Neural progenitor cell (in vitro differentiated cells): ENCODE measurements at regions not wholly inside any gene's neighbourhood (a gene's known extent, or its start where the extent isn't known, plus 50 kb on each side); places are given as distances from the start of the nearest gene placed in this dataset.

ENCODE experiments used
- DNase-seq: peaks from one replicate; pipeline ENCODE4 v3.0.0-alpha.2; 2016; ENCODE audit warnings: low spot score
- H2AFZ ChIP-seq: fragments of 200-600 bp; sonication (generic); replicated peaks from 2 replicates; pipeline ENCODE4 v1.6.1; 2016; ENCODE audit warnings: antibody characterized with exemption
- H3F3A ChIP-seq: fragments of 200-600 bp; sonication (generic); 2 replicates; pipeline ENCODE4 v1.6.1; 2016; ENCODE audit warnings: antibody characterized with exemption, low read depth
- H3K27ac ChIP-seq: fragments of 200-600 bp; sonication (generic); 2 replicates; pipeline ENCODE4 v1.5.1; 2016; ENCODE audit warnings: mild to moderate bottlenecking
- H3K27me3 ChIP-seq: fragments of 200-600 bp; sonication (generic); 2 replicates; pipeline ENCODE4 v1.6.1; 2016; ENCODE audit warnings: mild to moderate bottlenecking, moderate library complexity
- H3K36me3 ChIP-seq: fragments of 200-600 bp; sonication (generic); 2 replicates; pipeline ENCODE4 v1.5.1; 2016
- H3K4me1 ChIP-seq: fragments of 200-600 bp; sonication (generic); 2 replicates; pipeline ENCODE4 v1.6.1; 2016; ENCODE audit warnings: mixed run types
- H3K4me2 ChIP-seq: fragments of 200-600 bp; sonication (generic); 2 replicates; pipeline ENCODE4 v1.6.1; 2016
- H3K4me3 ChIP-seq: fragments of 200-600 bp; sonication (generic); 2 replicates; pipeline ENCODE4 v1.5.1; 2016
- H3K79me2 ChIP-seq: fragments of 200-600 bp; sonication (generic); 2 replicates; pipeline ENCODE4 v1.6.1; 2016; ENCODE audit warnings: low read depth
- H3K9ac ChIP-seq: fragments of 200-600 bp; sonication (generic); 2 replicates; pipeline ENCODE4 v1.6.1; 2016
- H3K9me3 ChIP-seq: fragments of 200-600 bp; sonication (generic); 2 replicates; pipeline ENCODE4 v1.5.1; 2016; ENCODE audit warnings: low read depth
- H4K20me1 ChIP-seq: fragments of 200-600 bp; sonication (generic); 2 replicates; pipeline ENCODE4 v1.6.1; 2016; ENCODE audit warnings: low read depth
- H3K27ac Mint-ChIP-seq: 3 replicates; pipeline ENCODE4 v1.8.0; 2021; ENCODE audit warnings: mixed read lengths
- H3K27me3 Mint-ChIP-seq: 2 replicates; pipeline ENCODE4 v1.8.0; 2022; ENCODE audit warnings: low read depth, mild to moderate bottlenecking, inconsistent platforms, moderate library complexity, mixed read lengths; ENCODE audit not compliant: insufficient read depth
- H3K36me3 Mint-ChIP-seq: 3 replicates; pipeline ENCODE4 v1.8.0; 2021; ENCODE audit warnings: mixed read lengths
- H3K4me1 Mint-ChIP-seq: 3 replicates; pipeline ENCODE4 v1.8.0; 2021; ENCODE audit warnings: mixed read lengths
- H3K4me3 Mint-ChIP-seq: 3 replicates; pipeline ENCODE4 v1.8.0; 2021; ENCODE audit warnings: mild to moderate bottlenecking, moderate library complexity, mixed read lengths
- H3K9me3 Mint-ChIP-seq: 3 replicates; pipeline ENCODE4 v1.8.0; 2020; ENCODE audit warnings: mixed read lengths
- CTCF ChIP-seq: fragments of 200-600 bp; sonication (generic); IDR thresholded peaks from 2 replicates; pipeline ENCODE4 v1.5.1; 2017; ENCODE audit warnings: antibody characterized with exemption, mild to moderate bottlenecking
- EZH2 ChIP-seq: fragments of 200-600 bp; sonication (generic); IDR thresholded peaks from 2 replicates; pipeline ENCODE4 v1.6.1; 2017; ENCODE audit warnings: antibody characterized with exemption, mild to moderate bottlenecking, moderate library complexity
- EZH2phosphoT487 ChIP-seq: fragments of 200-600 bp; sonication (generic); IDR thresholded peaks from 2 replicates; pipeline ENCODE4 v1.6.1; 2017; ENCODE audit warnings: antibody characterized with exemption

- no peaks in the 10 kb centered on the region for H3K9me3 Mint-ChIP-seq
- Histone ChIP-seq H3K4me3 (no peak overlapping the region), H3F3A (no peaks in the 10 kb centered on the region), H3K36me3 (no peaks in the 10 kb centered on the region), H3K4me2 (no peak overlapping the region), H3K9ac (no peak overlapping the region), H4K20me1 (no peaks in the 10 kb centered on the region), H3K4me1 (no peaks in the 10 kb centered on the region), H3K27me3 (no peaks in the 10 kb centered on the region), H3K79me2 (no peaks in the 10 kb centered on the region), H3K9me3 (no peaks in the 10 kb centered on the region), H3K27ac (no peak overlapping the region), H2AFZ (no peak overlapping the region)
- no peaks in the 10 kb centered on the region for H3K27me3 Mint-ChIP-seq
- TF ChIP-seq EZH2: no peak
- no peak for TF ChIP-seq CTCF
- no peak for TF ChIP-seq EZH2phosphoT487
- no peak overlapping the region for H3K27ac Mint-ChIP-seq
- no peak overlapping the region for H3K4me3 Mint-ChIP-seq
- no peak for DNase-seq
- H3K4me1 Mint-ChIP-seq: no peaks in the 10 kb centered on the region
- no peaks in the 10 kb centered on the region for H3K36me3 Mint-ChIP-seq
Measured at GRCh38 chr1:166328956-166329355, 162.2 kb upstream of the FAM78B start.

- Mint-ChIP-seq H3K27me3 (no peaks in the 10 kb centered on the region), H3K36me3 (no peaks in the 10 kb centered on the region), H3K9me3 (no peaks in the 10 kb centered on the region), H3K4me3 (no peak overlapping the region), H3K27ac (no peak overlapping the region), H3K4me1 (no peaks in the 10 kb centered on the region)
- Histone ChIP-seq H3K4me1 (no peaks in the 10 kb centered on the region), H3K9me3 (no peaks in the 10 kb centered on the region), H3K9ac (no peak overlapping the region), H2AFZ (no peak overlapping the region), H3K36me3 (no peaks in the 10 kb centered on the region), H3K27me3 (no peaks in the 10 kb centered on the region), H3K4me2 (no peak overlapping the region), H3K27ac (no peak overlapping the region), H4K20me1 (no peaks in the 10 kb centered on the region), H3K4me3 (no peak overlapping the region), H3K79me2 (no peaks in the 10 kb centered on the region), H3F3A (no peaks in the 10 kb centered on the region)
- TF ChIP-seq EZH2phosphoT487 (no peak), CTCF (no peak), EZH2 (no peak)
- DNase-seq: peak; percentile 9
Measured at GRCh38 chr1:166330096-166330495, 163.3 kb upstream of the FAM78B start.

- no peak overlapping the region for H3K27ac Mint-ChIP-seq
- no peak for DNase-seq
- Histone ChIP-seq H3K27ac (no peak overlapping the region), H3K9ac (no peak overlapping the region), H3K27me3 (no peaks in the 10 kb centered on the region), H3K4me3 (no peak overlapping the region), H3K79me2 (no peaks in the 10 kb centered on the region), H3K4me2 (no peak overlapping the region), H3F3A (no peaks in the 10 kb centered on the region), H4K20me1 (no peaks in the 10 kb centered on the region), H3K9me3 (no peaks in the 10 kb centered on the region), H3K4me1 (no peaks in the 10 kb centered on the region), H2AFZ (no peak overlapping the region), H3K36me3 (no peaks in the 10 kb centered on the region)
- no peak overlapping the region for H3K4me3 Mint-ChIP-seq
- TF ChIP-seq EZH2 (no peak), CTCF (no peak), EZH2phosphoT487 (no peak)
- H3K9me3 Mint-ChIP-seq: no peaks in the 10 kb centered on the region
- peaks cover 2% of the 10 kb centered on the region for H3K27me3 Mint-ChIP-seq
- H3K4me1 Mint-ChIP-seq: no peaks in the 10 kb centered on the region
- H3K36me3 Mint-ChIP-seq: no peaks in the 10 kb centered on the region
Measured at GRCh38 chr1:166338105-166338504, 171.3 kb upstream of the FAM78B start.

- Histone ChIP-seq H3F3A (no peaks in the 10 kb centered on the region), H4K20me1 (no peaks in the 10 kb centered on the region), H3K27ac (no peak overlapping the region), H3K79me2 (no peaks in the 10 kb centered on the region), H3K4me2 (no peak overlapping the region), H3K36me3 (no peaks in the 10 kb centered on the region), H3K4me3 (no peak overlapping the region), H3K9me3 (no peaks in the 10 kb centered on the region), H3K9ac (no peak overlapping the region), H2AFZ (no peak overlapping the region), H3K27me3 (no peaks in the 10 kb centered on the region), H3K4me1 (no peaks in the 10 kb centered on the region)
- H3K9me3 Mint-ChIP-seq: no peaks in the 10 kb centered on the region
- DNase-seq: no peak
- no peaks in the 10 kb centered on the region for H3K4me1 Mint-ChIP-seq
- TF ChIP-seq EZH2 (no peak), EZH2phosphoT487 (no peak), CTCF (no peak)
- no peak overlapping the region for H3K4me3 Mint-ChIP-seq
- peaks cover 2% of the 10 kb centered on the region for H3K27me3 Mint-ChIP-seq
- H3K27ac Mint-ChIP-seq: no peak overlapping the region
- no peaks in the 10 kb centered on the region for H3K36me3 Mint-ChIP-seq
Measured at GRCh38 chr1:166340709-166341108, 173.9 kb upstream of the FAM78B start.
